Hypothalamus (tissue), 51 donors: ENCODE measurements at regions not wholly inside any gene's neighbourhood (a gene's known extent, or its start where the extent isn't known, plus 50 kb on each side); places are given as distances from the start of the nearest gene placed in this dataset.
A peak's percentile ranks its signal among the peaks of the same experiment; 100 is the strongest.

Source experiments
- DNase-seq, 51 donors: peaks; one replicate each; lab custom pipeline; 2025; lab: John Stamatoyannopoulos, UW

DNA sequence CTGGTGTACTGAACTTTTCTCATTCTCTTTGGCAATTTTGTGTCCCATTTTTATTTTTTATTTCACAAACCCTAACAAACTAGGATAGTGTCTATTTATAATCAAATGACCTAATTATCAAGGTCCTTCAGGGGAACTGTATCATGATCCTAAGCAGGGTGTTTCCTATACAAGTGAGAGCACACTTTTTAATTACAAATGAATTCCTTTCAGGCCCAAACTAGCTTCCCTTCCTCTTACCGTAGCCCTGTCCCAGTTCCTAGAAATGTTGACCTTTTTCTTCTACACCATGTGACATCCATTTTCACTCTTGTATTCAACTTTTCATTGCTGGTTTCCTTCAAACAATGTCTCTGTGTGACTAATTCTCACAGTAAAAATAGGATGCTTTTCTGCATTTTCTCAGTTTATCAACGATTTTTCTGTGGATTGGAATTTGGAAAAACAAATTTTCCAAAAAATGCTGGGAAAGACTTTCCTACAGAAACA is 411.4 kb downstream of the CCDC91 start:
- DNase-seq = no peak

DNA sequence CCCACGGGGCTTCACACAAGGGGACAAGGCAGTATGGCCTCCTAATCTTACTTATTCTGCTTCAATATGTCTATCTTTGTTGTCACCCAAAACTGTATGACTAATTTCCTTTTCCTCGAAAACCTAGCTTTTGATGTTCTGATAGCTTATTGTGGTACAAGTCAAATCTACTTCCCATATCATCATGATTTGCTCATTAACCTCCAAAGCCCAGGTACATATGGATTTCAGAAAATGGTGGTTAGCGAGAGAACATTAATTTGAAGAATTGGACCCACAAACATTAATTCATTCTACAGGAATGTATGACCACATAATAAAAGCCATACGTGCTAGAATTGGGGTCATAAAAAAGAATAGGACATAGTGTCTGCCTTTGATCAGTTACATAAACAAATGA is 412.5 kb downstream of the CCDC91 start:
- no peak for DNase-seq

DNA sequence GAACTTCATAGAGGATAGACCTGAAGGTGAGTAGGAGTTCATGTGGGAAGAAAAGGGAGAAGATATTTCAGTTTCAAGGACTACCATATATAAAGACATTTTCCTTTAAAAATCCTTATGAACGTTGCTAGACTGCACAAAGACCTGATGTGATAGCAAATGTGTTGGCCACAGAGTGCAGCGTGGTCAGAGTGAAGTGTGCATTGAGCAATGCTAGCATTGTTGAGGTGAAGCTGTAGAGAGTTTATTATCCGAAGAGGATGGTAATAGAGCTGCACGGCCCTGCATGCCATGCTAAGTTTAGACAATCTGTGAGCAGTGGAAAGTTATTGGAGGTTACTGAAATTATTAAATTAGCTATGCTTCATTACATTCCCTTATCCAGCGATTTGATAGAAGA is 413.0 kb downstream of the CCDC91 start:
- no peak for DNase-seq

DNA sequence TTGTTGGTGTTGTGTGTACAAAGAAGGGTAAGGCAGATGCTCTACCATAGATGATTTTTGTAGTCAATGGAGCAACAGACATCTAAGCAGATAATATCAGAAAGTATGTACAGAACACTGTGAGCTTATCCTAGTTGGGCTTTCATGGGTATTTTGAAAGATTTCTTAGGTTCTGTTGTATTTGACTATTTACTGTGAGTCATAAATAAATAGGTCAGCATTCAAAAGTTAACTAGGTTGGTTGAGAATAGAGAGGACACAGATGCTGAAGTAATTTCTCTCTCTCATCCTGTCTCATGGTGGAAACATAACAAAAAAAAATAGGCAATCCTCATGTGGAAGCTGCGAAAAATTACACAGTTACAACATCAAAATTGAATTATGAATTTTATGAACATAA is 413.5 kb downstream of the CCDC91 start:
- DNase-seq = no peak

DNA sequence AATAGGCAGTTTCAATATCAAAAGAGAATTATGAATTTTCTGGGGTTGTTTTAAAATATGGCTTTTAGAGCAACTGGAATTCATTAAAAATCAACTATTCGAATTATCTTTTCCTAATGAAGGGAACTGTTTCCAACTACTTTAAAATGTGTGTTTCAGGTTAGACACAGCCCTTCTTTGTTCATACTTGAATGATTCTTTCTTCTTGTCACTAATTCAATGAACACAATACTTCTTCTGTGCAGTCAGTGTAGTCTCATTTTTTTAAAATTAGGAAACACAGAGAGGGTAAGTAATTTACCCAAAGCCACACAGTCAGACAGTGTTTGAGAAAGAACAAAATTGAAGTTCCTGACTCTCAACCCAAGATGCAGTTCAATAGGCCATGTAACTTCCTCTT is 414.0 kb downstream of the CCDC91 start:
- no peak for DNase-seq

DNA sequence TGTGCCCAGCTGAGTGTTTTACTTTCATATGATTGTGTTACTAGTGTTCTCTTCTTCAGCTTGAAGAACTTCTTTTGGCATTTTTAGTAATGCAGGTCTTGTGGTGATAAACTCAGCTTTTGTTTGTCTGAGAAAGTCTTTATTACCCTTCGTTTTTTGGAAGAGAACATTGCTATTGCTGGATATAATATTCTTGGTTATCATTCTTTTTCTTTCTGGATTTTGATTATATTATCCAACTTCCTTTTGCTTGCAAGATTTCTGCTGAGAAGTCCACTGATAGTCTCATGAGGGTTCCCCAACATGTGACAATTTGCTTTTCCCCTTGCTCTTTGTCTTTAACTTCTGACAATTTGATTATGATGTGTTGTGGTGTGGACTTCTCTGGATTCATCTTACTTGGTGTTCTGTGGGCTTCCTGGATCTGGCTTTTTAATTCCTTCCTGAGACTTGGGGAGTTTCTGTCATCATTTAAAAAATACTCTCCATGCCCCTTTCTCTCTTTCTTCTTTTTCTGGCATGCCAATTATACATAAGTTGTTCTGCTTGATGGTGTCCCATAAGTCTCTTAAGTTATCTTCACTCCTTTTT is 416.8 kb downstream of the CCDC91 start:
- DNase-seq = no peak

DNA sequence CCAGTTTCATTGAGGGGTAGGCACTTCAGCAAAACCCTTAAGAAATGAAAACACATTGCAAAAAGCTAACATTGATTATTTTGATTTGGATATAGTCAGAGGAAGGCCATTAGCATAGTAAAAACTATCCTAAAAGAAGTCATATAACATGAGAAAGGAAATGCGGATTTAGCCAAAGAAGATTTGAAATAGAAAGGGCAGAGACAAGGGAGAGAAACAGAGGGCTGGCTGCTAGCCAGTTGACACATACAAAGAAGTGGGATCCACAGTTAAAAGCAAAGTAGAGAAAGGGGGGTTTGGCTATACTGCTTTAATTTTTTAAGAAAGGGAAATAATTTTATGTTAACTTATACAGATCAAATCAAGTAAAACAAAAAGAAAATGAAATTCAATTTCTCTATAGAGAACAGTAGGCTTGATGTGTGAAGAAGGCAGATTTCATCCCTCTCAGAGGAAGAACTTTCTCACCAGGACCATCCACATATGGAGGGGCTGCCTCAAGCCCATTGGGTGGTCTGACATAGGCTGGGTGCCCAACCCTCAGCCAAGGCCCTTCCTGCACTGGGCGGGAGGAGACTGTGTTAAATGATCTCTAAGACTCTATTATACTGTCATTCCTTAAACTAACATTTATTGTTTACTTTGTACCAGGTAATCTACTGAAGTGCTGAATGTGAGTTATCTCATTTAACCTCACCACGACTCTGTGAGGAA is 420.3 kb downstream of the CCDC91 start:
- no peak for DNase-seq

DNA sequence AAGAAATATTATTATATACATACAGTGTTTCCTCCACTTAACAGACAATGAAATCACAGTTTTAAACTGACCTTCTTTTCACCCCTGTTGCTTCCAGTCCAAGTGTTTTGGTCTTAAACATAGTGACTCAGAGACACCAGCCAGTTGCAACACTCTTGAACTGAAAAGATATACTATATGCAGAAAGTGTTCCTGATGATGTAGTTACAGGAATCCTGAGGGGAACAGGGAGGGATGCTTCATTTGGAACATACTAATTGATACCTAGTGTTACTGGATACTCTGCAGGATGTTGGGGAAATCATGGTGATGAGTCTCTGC is 420.8 kb downstream of the CCDC91 start:
- DNase-seq = no peak

DNA sequence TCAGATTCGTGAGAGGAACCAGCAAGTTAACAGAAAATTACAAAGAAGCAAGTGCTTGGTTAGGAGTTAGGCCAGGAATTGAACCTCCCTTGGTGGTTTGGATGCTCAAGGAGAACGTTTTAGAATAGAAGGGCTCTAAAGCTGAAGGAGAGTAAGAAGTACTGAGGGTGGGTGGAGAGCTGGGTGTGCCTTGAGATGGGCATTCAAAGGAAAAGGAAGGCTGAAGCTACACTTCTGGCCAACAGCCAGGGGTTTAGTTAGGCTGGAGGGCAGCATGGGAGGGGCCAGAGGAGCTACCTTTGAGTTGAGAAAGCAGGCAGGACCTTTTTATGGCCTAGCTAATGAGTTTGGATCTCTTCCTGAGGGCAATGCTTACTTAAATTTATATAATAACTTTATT is 421.2 kb downstream of the CCDC91 start:
- no peak for DNase-seq

DNA sequence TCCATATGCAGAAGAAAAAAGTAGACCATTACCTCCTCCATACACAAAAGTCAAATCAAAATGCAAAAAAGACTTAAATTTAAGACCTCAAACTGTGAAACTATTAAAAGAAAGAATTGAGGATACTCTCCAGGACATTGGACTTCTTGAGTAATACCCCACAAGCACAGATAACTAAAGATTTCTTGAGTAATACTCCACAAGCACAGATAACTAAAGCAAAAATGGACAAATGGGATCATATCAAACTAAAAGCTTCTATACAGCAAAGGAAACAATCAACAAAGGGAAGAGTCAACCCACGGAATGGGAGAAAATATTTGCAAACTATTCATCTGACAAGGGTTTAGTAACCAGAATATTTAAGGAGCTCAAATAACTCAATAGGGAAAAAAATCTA is 427.9 kb downstream of the CCDC91 start:
- DNase-seq = no peak

DNA sequence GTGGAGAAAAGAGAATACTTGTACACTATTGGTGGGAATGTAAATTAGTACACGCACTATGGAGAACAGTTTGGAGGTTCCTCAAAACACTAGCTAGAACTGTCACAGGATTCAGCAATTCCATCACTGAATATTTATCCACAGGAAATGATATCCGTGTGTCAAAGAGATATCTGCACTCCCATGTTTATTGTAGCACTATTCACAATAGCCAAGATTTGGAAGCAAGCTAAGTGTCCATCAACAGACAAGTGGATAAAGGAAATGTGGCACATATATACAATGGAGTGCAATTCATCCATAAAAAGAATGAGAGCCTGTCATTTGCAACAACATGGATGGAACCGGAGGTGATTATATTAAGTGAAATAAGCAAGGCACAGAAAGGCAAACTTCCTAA is 428.5 kb downstream of the CCDC91 start:
- no peak for DNase-seq

DNA sequence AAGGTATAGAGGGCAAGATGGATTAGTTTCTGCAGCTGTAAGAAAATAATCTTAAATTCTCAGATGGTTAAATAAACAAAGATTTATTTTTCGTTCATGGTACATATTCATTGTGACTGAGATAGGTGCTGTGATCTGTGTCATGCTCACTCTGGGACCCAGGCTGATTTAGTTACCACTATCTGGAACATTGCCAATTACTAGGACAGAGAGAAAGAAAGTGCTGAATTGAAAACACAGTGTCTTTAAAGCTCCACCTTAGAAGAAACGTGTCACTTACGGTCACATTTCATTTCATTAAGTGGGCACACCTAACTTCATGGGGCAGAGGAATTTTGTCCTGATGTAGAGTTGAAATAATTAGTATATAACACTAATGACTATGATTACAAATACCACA is 430.0 kb downstream of the CCDC91 start:
- DNase-seq = no peak

DNA sequence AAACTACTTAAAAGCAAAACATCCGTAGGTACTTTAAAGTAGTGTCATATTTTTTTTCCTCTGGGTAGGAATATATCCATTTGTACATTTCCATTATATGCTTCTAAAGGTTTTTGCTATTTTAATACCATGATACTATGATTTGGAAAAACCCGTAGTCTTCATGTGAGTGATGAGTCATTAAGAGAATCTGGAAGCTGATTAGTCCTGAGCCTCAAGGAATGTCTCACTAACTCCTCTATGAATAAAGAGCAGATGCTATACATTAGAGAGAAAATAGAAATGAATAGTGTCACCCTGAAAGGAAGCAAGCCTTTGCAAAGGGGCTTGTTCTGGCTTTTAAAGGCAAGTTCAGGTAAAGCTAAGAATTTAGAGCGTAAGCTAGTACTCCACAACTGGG is 432.1 kb downstream of the CCDC91 start:
- no peak for DNase-seq

DNA sequence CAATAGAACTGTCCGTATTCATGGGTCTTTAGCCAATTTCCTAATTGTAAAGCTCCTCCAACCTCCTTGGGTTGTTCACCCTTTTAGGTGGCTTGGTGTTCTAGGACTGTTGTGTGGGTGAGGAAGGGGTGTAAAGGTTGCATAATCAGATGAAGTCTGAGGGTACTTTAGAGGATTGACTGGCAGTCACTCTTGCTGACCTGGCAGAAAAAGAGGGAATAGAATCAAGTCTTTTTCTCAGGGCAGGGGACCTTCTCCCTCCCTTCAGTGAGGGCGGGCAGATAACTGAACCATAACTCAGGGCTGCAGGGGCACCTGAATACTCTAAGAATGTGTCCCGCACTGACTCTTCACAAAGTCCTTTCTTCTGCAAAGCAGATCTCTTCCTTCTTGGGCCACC is 436.2 kb downstream of the CCDC91 start:
- no peak for DNase-seq

DNA sequence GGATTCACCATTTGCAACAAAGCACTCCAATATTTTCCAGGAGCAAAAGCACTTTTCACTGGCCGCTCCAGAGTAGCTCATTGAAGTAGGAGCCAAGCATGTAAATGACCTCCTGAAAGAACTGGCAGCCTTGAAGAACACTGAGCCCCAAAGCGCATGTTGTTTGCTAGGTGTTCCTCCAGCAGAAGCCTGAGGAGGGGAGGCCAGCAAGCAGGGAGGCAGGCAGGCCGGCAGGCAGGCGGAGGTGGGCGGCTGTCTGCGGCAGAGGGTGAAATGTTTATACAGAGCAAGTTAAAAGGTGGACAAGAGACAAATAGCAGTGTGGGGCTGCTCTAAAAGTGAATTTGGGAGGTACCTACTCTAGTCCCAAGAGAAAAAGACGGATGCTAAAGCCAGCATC is 439.4 kb downstream of the CCDC91 start:
- peak in 5 of 51 donors; percentile 2 to 14 (median 4) for DNase-seq

DNA sequence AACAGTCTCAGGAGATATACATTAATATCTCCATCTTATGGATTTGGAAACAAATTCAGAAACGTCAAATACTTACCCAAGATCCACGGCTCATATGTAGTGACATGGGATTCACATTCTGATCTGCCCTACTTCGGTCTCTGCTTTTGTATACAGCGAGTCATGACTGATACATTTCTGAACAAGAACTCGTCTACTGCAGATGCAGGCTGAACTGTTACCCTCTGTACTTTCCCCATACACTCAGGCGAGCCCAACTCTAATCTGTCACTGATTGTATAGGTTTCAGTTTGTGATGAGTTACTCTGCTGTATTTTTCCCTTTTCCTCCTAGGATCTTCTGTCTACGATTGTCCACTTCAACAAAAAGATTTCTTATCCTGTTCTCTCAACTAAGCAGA is 441.6 kb downstream of the CCDC91 start:
- DNase-seq = no peak

DNA sequence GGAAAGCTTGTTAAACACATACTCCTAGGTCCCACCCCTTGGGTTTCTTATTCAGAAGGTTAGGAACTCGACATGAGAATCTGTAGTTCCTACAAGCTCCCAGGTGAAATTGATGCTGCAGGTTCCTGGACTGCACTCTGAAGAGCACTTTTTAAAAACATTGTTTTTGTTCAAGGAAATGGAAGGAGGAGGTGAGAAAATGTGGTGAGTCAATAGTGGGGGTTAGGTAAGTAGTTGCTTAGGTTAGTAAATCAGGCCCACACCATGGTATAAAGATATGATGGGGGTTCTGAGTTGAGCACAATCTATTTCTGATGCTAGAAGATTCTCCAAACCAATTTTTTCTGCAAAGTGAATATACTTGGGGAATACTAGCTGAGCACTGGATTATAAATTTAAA is 450.3 kb downstream of the CCDC91 start:
- no peak for DNase-seq

DNA sequence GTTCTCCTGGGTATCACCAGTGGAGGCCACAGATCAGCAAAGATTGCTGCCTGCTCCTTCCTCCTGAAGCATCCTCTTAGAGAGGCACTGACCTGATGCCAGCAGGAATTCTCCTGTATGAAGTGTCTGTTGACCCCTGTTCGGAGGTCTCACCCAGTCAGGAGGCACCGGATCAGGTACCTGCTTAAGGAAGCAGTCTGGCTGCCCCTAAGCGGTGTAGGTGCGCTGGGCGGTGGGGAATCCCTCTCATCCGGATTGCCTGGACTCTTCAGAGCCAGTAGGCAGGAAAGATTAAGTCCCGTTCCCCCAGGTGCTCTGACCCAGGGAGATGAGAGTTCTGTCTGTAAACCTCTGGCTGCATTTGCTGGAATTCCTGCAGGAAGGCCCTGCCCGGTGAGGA is 455.2 kb downstream of the CCDC91 start:
- no peak for DNase-seq

DNA sequence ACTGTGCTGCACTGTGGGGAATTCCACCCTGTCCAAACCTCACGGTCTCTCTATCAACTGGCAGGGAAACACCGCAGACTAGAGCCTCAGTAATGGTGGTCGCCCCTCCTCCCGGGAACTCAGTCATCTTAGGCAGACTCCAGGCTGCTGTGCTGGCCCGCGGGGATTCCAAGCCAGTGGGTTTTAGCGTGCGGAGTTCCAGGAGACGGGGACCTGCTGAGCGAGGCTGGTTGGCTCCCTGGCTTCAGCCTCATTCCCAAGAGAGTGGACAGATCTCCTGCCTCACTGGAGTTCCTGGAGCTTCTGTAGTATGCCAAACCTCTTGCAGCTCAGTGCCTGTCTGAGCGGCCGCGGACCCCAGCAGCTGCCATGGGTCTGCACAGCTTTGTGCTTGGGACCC is 455.6 kb downstream of the CCDC91 start:
- DNase-seq = no peak

DNA sequence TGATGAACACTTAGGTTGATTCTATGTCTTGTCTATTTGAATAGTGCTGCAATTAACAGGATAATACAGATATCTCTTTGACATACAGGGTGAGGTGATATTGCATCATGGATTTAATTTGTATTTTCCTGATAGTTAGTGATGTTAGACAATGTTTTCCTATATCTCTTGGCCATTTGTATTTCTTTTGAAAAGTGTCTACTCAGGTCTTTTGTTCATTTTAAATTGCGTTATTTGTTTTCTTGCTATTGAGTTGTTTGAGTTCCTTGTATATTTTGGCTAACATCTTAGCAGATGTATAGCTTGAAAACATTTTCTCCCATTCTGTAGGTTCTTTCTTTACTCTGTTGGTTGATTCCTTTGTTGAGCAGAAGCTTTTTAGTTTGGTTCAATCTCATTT is 460.6 kb downstream of the CCDC91 start:
- DNase-seq = no peak

DNA sequence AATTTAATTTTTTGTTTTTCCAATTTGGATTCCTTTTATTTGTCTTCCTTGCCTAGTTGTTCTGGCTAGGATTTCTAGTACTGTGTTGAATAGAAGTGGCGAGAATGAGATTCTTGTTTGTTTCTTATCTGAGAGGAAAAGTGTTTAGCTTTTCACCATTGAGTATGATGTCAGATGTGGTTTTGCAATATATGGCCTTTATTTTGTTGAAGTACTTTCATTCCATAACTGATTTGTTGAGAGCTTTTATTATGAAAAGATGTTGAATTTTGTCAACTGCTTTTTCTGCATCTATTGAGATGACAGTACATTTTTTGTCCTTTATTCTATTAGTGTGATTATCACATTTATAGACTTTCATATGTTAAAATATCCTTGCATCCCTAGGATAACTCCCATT is 462.0 kb downstream of the CCDC91 start:
- DNase-seq = no peak

DNA sequence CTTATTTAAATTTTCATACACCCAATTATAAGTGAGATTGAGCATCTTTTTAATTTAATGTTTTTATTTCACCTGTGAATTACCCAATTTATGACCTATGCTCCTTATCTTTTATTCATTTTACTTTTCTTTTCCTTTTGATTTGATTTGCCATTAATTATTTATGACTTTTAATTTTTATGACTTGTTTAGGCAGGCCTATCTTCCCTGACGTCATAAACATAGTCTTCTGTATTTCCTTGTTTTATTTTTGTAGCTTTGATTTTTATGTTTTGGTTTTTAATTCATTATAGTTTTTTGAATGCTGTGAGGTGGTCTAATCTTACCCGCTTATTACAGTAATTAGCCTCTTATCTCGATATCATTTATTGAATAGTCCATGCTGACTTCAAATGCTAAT is 467.1 kb upstream of the FAR2 start:
- no peak for DNase-seq

DNA sequence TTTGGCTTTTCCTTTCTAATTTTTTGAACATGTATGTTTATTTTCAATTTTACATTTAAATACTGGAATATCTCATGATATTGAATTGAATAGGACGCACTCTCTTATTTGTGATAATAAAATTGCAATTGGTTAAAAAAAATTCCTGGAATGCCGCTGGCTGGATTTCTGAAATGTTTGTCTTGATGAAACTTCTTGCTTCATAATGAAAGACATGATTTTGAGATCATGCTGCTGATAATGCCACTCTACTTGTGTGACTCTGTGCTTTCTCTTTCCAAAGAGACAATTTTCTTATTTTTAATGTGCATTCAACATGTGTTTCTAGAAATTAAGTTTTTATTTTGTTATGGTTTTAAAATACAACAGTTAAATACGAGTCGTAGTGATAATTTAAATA is 465.7 kb upstream of the FAR2 start:
- DNase-seq = no peak
